Peyer's patch (tissue), 4 donors: ENCODE measurements at regions not wholly inside any gene's neighbourhood (a gene's known extent, or its start where the extent isn't known, plus 50 kb on each side); places are given as distances from the start of the nearest gene placed in this dataset.

Experiments used
- DNase-seq, 3 donors: peaks; one replicate each; pipeline ENCODE4 v3.0.0-alpha.2; 2017 to 2019
- H3K27ac ChIP-seq, 4 donors: fragments of 200-600 bp; sonication (generic); one replicate each; pipeline ENCODE4 v1.5.1; 2016 to 2019
- H3K27me3 ChIP-seq, 2 donors: fragments of 200-600 bp; sonication (generic); one replicate each; pipeline ENCODE4 v1.5.1; 2019
- H3K36me3 ChIP-seq, 3 donors: fragments of 200-600 bp; sonication (generic); one replicate each; pipeline ENCODE4 v1.5.1; 2016 to 2019
- H3K4me1 ChIP-seq, 4 donors: fragments of 200-600 bp; sonication (generic); one replicate each; pipeline ENCODE4 v1.5.1; 2016 to 2019
- H3K4me3 ChIP-seq, 4 donors: fragments of 200-600 bp; sonication (generic); 1 replicate in 3 of 4; 2 replicates in 1 of 4; pipeline ENCODE4 v1.5.1; 2016 to 2019; ENCODE audit warnings: mild to moderate bottlenecking in 1 of 4
- H3K9me3 ChIP-seq, 4 donors: fragments of 200-600 bp; sonication (generic); one replicate each; pipeline ENCODE4 v1.5.1; 2016 to 2019; ENCODE audit warnings: mild to moderate bottlenecking in 1 of 4
- POLR2A ChIP-seq, 2 donors: fragments of 450-650 bp; IDR thresholded peaks; one replicate each; pipeline ENCODE4 v1.5.1; 2017; ENCODE audit warnings: antibody characterized with exemption in 2 of 2, mild to moderate bottlenecking in 2 of 2, moderate library complexity in 2 of 2
- TF ChIP-seq, protein P1 (sequence below), 6 experiments: fragments of 450-650 bp in 4 of 6; fragments of 200-600 bp in 2 of 6; sonication (generic) in 1 of 6; IDR thresholded peaks; one replicate each; pipeline ENCODE4 v1.5.1; 2017 to 2019; ENCODE audit warnings: antibody characterized with exemption in 6 of 6, mild to moderate bottlenecking in 3 of 6, moderate library complexity in 1 of 6

DNA sequence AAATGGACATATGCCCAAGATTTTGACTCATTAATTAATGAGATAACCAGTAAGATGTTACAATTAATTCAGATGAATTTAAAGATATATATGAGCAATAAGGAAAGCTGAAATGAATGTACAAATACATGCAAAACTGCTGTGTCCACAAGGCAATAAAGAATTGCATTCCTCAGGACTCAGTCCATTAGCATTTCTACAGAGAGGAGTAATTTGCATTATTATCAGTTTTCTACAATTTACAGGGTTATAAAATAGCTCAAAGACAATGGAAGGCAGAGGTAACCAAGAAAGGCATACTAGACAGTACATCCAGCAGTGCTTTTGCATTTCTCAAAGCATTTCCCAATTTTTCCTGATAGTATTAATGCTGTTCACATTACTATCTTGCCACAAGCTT lies 377.1 kb upstream of the GOLIM4 start:
- TF ChIP-seq, protein P1, sequence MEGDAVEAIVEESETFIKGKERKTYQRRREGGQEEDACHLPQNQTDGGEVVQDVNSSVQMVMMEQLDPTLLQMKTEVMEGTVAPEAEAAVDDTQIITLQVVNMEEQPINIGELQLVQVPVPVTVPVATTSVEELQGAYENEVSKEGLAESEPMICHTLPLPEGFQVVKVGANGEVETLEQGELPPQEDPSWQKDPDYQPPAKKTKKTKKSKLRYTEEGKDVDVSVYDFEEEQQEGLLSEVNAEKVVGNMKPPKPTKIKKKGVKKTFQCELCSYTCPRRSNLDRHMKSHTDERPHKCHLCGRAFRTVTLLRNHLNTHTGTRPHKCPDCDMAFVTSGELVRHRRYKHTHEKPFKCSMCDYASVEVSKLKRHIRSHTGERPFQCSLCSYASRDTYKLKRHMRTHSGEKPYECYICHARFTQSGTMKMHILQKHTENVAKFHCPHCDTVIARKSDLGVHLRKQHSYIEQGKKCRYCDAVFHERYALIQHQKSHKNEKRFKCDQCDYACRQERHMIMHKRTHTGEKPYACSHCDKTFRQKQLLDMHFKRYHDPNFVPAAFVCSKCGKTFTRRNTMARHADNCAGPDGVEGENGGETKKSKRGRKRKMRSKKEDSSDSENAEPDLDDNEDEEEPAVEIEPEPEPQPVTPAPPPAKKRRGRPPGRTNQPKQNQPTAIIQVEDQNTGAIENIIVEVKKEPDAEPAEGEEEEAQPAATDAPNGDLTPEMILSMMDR (IDR thresholded peaks at IDR 0.05), result no peak
- no peak for TF ChIP-seq POLR2A (IDR thresholded peaks at IDR 0.05)
- no peaks in the 10 kb centered on the region for H3K36me3 ChIP-seq
- H3K27ac ChIP-seq, result no peak overlapping the region
- DNase-seq, result no peak
- H3K4me3 ChIP-seq, result no peak overlapping the region
- H3K4me1 ChIP-seq, result no peaks in the 10 kb centered on the region
- no peaks in the 10 kb centered on the region for H3K27me3 ChIP-seq
- H3K9me3 ChIP-seq, result no peaks in the 10 kb centered on the region

DNA sequence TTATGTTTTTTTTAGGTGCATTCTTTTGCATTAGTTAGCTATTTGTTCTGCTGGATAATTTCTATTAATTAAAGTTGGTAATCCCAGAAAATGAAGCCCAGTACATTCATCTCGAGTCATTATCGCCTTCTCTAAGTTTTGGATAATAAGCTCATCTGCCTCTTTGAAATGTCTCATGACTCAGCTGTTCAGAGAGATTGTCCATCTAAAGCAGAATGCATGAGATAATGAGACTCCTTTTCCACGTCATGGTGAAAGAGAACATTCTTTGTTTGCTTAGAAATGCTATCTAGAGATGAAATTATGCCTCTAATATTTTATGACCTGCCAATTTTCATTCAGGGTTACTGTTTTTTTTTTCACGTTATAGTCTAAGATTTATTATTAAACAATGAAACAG lies 374.7 kb upstream of the GOLIM4 start:
- H3K9me3 ChIP-seq, result no peaks in the 10 kb centered on the region
- H3K4me3 ChIP-seq, result no peak overlapping the region
- DNase-seq, result no peak
- H3K27me3 ChIP-seq, result no peaks in the 10 kb centered on the region
- H3K36me3 ChIP-seq, result no peaks in the 10 kb centered on the region
- no peak overlapping the region for H3K27ac ChIP-seq
- TF ChIP-seq, protein P1 (IDR thresholded peaks at IDR 0.05), result no peak
- TF ChIP-seq POLR2A (IDR thresholded peaks at IDR 0.05), result no peak
- no peaks in the 10 kb centered on the region for H3K4me1 ChIP-seq

DNA sequence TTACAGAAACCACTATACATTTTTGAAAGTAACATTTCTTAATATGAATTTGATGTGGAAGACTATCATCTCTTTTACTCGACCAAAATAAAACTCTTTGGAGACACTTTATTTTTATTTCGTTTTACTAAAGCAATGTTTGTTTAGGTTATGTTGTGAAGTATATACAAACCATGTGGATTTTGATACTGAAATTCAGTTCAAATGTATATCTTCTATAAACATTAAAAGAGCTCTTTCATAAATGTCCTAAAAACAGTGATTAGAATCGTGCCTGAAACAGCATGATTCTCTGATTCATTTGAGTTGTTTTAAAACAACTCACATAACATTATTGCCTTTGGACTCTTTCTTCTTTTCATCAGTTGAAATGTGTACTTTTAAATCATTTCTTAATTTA lies 373.7 kb upstream of the GOLIM4 start:
- H3K36me3 ChIP-seq, result no peaks in the 10 kb centered on the region
- no peak for DNase-seq
- no peak overlapping the region for H3K4me3 ChIP-seq
- H3K27me3 ChIP-seq, result no peaks in the 10 kb centered on the region
- no peaks in the 10 kb centered on the region for H3K9me3 ChIP-seq
- no peak overlapping the region for H3K27ac ChIP-seq
- no peaks in the 10 kb centered on the region for H3K4me1 ChIP-seq
- TF ChIP-seq, protein P1 (IDR thresholded peaks at IDR 0.05), result no peak
- TF ChIP-seq POLR2A (IDR thresholded peaks at IDR 0.05), result no peak

DNA sequence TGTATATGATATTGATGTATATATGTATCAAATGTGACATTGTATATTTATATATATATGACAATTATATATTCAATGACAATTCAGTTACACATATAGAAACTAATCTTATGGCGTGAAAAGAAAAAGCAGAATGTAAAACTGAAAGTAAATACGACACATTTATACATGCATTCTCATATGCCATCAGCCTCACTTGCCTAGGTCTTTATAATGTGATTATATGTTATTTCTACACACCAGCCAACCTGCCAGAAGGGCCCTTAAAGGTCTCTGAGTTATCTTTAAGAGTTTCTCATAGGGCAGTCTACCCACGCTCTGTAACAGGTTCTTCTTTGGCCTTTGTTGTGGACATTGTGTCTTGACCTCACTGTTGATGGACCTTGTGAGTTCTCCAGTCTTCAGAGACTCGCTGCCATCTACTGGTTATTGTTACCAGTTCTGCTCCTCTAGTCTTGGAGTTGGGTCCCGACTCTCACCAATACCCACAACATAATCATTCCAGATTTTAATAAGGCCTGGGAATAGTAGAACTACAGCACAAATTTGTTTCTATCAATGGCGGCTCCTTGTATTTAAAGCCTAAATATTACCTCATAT lies 371.5 kb upstream of the GOLIM4 start:
- no peak overlapping the region for H3K4me3 ChIP-seq
- no peak overlapping the region for H3K27ac ChIP-seq
- no peak for TF ChIP-seq POLR2A (IDR thresholded peaks at IDR 0.05)
- TF ChIP-seq, protein P1 (IDR thresholded peaks at IDR 0.05), result peak in 3 of 6 experiments; percentile 16 to 27 (median 25)
- DNase-seq, result no peak
- H3K27me3 ChIP-seq, result no peaks in the 10 kb centered on the region
- no peaks in the 10 kb centered on the region for H3K4me1 ChIP-seq
- H3K36me3 ChIP-seq, result no peaks in the 10 kb centered on the region
- no peaks in the 10 kb centered on the region for H3K9me3 ChIP-seq

DNA sequence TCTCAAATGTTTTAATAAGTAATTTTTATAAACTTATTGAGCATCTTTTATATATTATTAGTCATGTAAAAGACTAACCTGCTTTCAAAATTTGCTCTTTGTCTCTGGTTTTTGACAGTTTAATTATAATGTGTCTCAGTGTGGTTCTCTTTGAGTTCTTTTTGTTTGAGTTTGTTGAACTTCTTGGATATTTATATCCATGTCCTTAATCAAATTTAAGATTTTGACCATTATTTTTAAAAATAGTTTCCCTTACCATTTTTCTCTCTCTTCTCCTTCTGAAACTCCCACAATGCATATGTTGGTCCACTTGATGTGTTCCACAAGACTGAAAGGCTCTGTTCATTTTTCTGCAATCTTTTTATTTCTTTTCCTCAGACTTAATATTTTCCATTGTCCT lies 366.1 kb upstream of the GOLIM4 start:
- Histone ChIP-seq H3K4me1 (no peaks in the 10 kb centered on the region), H3K9me3 (no peaks in the 10 kb centered on the region), H3K27me3 (no peaks in the 10 kb centered on the region), H3K27ac (no peak overlapping the region), H3K36me3 (no peaks in the 10 kb centered on the region), H3K4me3 (no peak overlapping the region)
- no peak for DNase-seq
- TF ChIP-seq, protein P1 (IDR thresholded peaks at IDR 0.05), result no peak
- TF ChIP-seq POLR2A (IDR thresholded peaks at IDR 0.05), result no peak
